Fibroblast of skin of back (primary cell): ENCODE measurements at regions not wholly inside any gene's neighbourhood (a gene's known extent, or its start where the extent isn't known, plus 50 kb on each side); places are given as distances from the start of the nearest gene placed in this dataset.
"Not testable (repeated sequence)": the region's sequence is repeated elsewhere in the genome, so short reads cannot be mapped to it uniquely, and the experiment has no call there.

ENCODE experiments used
- DNase-seq: peaks from one replicate; pipeline ENCODE4 v3.0.0-alpha.2; 2013

DNA sequence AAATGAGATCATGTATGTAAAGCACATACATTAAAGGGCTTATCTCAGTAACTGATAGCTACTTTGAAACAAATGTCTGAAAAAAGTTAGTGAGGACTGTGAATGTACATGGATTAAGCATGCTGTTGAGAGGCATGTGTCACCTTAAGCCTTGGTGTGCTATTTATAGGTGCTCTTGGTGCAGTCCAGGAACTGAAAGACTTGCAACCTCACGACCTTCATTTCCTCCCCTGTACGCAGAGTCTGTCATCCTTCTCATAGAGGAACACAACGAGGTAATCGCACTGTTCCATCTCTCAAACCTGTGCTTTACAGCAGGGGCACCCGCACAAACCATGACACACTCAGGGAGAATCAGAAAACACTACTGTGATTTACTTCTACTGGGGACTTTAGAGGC lies 65.6 kb downstream of the UFM1 start:
- DNase-seq, result no peak

- no peak for DNase-seq
Observed at GRCh38 chr13:38417241-38417640, 67.6 kb downstream of the UFM1 start.

- DNase-seq, result peak; percentile 30
Observed at GRCh38 chr13:38417727-38418126, 68.1 kb downstream of the UFM1 start.

GRCh38 chr13:38418286-38418685 lies 68.6 kb downstream of the UFM1 start:
- DNase-seq, result no peak

DNA sequence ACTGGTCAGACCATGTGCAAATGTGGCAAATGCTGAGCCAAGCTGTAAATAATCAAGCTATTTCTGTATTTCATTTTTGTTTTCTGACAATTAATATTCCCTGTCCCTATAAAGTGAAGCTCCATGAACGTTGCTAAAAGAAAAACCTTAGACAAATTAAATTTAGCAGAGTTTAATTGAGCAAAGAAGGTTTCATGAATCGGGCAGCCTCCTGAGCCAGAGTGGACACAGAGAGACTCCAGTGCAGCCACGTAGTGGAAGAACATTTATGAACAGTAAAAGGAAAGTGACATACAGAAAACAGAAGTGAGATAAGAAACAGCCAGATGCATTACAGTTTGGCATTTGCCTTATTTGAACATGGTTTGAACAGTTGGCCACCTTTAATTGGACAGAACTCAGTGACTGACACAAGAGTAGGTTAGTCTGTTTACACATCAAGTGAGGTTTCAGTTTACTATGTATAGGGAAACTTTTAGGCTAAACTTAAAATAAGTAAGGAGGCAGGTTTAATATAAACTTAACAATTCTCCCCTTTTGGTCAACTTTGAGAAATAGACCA lies 69.7 kb downstream of the UFM1 start:
- DNase-seq, result no peak

DNA sequence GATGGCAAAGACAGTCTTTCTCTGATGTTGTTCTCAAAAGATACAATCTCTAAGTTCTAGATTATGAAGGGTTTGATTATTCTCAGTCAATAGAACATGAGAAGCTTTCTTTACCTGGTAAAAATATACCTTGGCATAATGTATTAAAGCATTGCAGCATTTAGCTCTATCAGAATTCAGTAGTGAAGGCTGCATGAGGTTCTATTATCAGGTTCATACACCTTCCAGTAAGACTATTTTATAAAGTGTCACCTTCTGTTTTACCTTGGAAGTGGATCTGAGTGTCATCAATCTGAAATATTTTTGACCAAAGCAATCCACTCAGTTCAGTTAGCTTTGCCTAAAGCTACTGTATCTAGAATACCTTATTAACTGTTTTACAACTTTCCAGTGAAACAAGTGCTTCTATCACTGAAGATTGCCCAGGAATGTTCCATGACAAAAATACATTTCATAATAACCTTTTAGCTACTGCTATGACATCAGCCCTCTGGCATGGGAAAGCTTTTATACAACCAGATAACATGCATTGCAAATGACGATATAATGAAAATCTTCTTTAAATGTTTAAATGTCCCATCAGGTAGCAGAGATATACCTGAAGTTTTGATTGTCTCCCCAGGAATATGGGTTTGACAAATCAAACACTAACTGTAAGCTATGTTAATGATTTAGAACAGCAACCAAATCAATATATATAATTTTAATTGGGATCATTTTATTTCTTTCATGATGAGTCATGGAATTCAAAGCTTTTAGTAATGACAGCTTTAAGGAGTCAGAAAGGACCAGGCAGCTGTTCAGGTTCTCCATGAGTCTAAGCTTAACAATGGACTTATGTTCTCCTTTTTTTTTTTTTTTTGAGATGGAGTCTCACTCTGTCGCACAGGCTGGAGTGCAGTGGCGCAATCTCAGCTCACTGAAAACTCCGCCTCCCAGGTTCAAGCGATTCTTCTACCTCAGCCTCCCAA lies 72.2 kb downstream of the UFM1 start:
- no peak for DNase-seq

DNA sequence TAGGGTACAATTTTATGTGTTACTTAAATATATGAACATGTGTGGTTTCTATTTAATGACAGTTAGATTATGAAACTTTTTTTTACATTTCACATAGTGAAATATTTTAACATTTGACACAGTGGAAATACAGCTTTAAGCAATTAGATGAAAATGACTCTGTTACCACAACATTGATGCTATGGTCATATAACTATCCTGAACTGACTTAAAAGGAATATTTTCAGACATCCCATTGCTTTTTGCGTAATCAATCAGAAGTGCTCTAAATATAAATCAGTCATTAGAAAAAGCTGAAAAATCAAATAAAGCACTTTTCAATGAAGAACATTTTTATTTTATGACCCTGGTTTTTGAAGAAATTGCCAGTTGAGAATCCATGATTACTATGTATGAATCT lies 80.3 kb downstream of the UFM1 start:
- DNase-seq, result no peak

GRCh38 chr13:38430796-38431195 lies 81.1 kb downstream of the UFM1 start:
- no peak for DNase-seq

DNA sequence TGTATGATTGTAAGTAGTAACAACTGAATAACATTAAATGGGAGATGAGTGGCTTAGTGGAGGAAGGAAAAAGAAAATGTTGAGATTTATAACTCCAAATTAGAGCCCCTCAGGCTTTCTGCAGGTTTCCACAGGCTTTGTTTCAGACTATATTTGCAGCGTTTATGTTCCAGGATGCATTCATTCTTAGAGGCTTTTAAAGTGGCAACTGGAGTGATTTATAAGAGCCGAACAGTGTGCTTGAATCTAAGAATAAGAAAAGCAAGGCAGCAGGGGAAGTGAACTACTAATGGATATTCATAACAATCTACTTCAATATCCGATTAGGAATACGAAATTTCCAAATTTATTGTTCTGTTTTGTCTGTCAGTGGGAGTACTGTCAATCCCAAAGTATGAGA lies 91.0 kb downstream of the UFM1 start:
- no peak for DNase-seq

GRCh38 chr13:38444904-38445303 lies 95.3 kb downstream of the UFM1 start:
- no peak for DNase-seq

GRCh38 chr13:38452656-38453055 lies 103.0 kb downstream of the UFM1 start:
- no peak for DNase-seq

- no peak for DNase-seq
Observed at GRCh38 chr13:38462605-38463004, 113.0 kb downstream of the UFM1 start.

- DNase-seq, result no peak
Observed at GRCh38 chr13:38463048-38463447, 113.4 kb downstream of the UFM1 start.

GRCh38 chr13:38472411-38472810 lies 122.8 kb downstream of the UFM1 start:
- DNase-seq, result not testable (repeated sequence)

GRCh38 chr13:38473305-38473704 lies 123.7 kb downstream of the UFM1 start:
- no peak for DNase-seq

GRCh38 chr13:38477676-38478075 lies 128.0 kb downstream of the UFM1 start:
- DNase-seq, result no peak

DNA sequence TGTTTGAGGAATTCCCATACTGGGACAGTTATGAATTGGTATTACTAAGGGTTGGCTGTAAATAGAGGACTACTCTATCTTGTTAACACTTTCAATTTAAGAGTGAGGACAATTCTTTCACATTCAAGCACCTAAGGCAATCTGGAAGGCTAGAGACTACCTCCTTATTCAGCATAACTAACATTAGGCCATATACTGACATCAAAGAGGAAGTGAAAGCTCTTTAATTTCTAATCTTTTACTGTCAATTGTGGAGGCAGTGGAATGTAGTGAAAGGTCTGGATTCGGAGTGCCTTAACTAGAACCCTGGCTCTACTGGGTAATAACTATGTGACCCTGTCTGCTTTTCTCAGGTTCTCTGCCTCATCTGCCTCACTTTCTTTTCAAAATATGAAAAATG lies 134.0 kb downstream of the UFM1 start:
- no peak for DNase-seq

- DNase-seq, result no peak
Observed at GRCh38 chr13:38490657-38491056, 141.0 kb downstream of the UFM1 start.

- DNase-seq, result no peak
Observed at GRCh38 chr13:38494445-38494844, 144.8 kb downstream of the UFM1 start.

DNA sequence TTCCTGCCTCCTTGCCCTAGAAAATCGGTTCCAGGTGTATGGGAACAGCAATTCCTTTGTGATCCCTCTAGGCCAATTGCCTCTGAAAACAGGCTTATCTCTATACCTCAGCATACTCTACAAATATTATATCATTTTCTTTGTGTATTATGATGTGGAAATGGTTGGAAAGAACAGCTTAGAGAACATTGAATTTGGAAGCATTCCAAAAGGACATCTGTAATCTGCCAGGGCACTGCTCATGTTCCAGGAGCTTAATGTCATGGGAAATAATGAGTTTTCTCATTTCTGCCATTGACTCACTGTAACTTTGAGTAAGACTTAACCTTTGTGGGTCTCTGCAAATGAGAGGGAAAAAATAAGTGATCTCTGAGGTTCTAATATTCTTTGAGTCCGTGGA lies 147.3 kb downstream of the UFM1 start:
- no peak for DNase-seq

- no peak for DNase-seq
Observed at GRCh38 chr13:38498271-38498670, 148.6 kb downstream of the UFM1 start.

DNA sequence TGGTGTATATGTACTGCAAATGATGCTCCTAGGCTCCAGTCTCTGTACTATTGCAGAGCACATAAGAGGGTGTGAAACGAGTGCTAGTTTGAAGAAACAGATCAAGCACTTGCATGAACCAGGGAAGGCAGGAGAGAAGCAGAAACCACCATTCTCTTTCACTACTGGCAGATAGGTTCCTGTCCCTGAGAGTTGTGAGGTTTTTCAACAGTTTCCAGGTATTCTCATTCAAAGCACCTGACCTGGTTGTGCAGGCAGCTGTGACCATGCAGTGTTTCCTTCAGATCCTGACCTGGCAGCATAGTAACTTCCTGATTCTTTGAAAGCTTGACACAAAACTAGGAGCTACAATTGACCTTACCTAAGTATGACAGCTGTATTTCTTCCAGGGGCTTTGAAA lies 164.9 kb downstream of the UFM1 start:
- no peak for DNase-seq

GRCh38 chr13:38518328-38518727 lies 168.5 kb upstream of the FREM2 start:
- DNase-seq, result no peak

GRCh38 chr13:38519229-38519911 lies 167.5 kb upstream of the FREM2 start:
- no peak for DNase-seq
